WTC11 (cell line): ENCODE measurements at regions not wholly inside any gene's neighbourhood (a gene's known extent, or its start where the extent isn't known, plus 50 kb on each side); places are given as distances from the start of the nearest gene placed in this dataset.

Experiments
- CREM ChIP-seq: sonication (generic); formaldehyde crosslinking; IDR thresholded peaks from 2 replicates; pipeline ENCODE4 v1.8.1; 2022; ENCODE audit warnings: mild to moderate bottlenecking, missing genetic modification reagents, moderate library complexity
- ELF4 ChIP-seq: sonication (generic); formaldehyde crosslinking; IDR thresholded peaks from 2 replicates; pipeline ENCODE4 v1.8.1; 2022; ENCODE audit warnings: low read depth, mild to moderate bottlenecking, moderate library complexity, missing genetic modification reagents
- ETV6 ChIP-seq: sonication (generic); formaldehyde crosslinking; IDR thresholded peaks from 2 replicates; pipeline ENCODE4 v1.8.1; 2022; ENCODE audit warnings: mild to moderate bottlenecking, missing genetic modification reagents
- JUN ChIP-seq: sonication (generic); formaldehyde crosslinking; IDR thresholded peaks from 2 replicates; pipeline ENCODE4 v1.8.0; 2023; ENCODE audit warnings: mild to moderate bottlenecking, missing genetic modification reagents
- TCF7 ChIP-seq: sonication (generic); formaldehyde crosslinking; IDR thresholded peaks from 2 replicates; pipeline ENCODE4 v1.8.0; 2022; ENCODE audit warnings: mild to moderate bottlenecking, low read depth, missing genetic modification reagents, moderate library complexity
- ZBTB21 ChIP-seq: sonication (generic); formaldehyde crosslinking; IDR thresholded peaks from 2 replicates; pipeline ENCODE4 v1.8.1; 2023; ENCODE audit warnings: mild to moderate bottlenecking, missing genetic modification reagents, borderline replicate concordance
- TF ChIP-seq, protein P1 (sequence below): fragments of 200-600 bp; IDR thresholded peaks from 2 replicates; pipeline ENCODE4 v1.8.0; 2022; ENCODE audit warnings: antibody characterized with exemption
- TF ChIP-seq, protein P2 (sequence below): fragments of 250-450 bp; sonication (Bioruptor Pico); IDR thresholded peaks from 2 replicates; pipeline ENCODE4 v1.8.0; 2021; ENCODE audit warnings: mild to moderate bottlenecking
- TF ChIP-seq, protein P3 (sequence below): sonication (generic); formaldehyde crosslinking; IDR thresholded peaks from 2 replicates; pipeline ENCODE4 v1.8.1; 2023; ENCODE audit warnings: mild to moderate bottlenecking, moderate library complexity, missing genetic modification reagents

DNA sequence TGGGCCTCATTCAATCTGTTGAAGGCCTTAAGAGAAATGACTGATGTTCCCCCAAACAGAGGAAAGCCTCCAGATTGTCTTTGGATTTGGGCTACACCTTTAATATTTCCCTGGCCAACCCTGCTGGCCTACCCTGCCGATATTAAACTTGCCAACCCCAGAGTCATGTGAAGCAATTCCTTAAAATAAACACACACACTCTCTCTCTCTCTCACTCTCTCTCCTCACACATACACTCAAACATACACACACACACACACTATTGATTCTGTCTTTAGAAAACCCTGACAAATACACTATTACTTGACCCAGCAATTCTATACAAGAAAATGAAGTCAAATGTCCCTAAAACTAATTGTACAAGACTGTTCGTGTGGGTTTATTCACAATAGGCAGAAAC is 109.9 kb upstream of the ST8SIA2 start:
- TF ChIP-seq, protein P1, sequence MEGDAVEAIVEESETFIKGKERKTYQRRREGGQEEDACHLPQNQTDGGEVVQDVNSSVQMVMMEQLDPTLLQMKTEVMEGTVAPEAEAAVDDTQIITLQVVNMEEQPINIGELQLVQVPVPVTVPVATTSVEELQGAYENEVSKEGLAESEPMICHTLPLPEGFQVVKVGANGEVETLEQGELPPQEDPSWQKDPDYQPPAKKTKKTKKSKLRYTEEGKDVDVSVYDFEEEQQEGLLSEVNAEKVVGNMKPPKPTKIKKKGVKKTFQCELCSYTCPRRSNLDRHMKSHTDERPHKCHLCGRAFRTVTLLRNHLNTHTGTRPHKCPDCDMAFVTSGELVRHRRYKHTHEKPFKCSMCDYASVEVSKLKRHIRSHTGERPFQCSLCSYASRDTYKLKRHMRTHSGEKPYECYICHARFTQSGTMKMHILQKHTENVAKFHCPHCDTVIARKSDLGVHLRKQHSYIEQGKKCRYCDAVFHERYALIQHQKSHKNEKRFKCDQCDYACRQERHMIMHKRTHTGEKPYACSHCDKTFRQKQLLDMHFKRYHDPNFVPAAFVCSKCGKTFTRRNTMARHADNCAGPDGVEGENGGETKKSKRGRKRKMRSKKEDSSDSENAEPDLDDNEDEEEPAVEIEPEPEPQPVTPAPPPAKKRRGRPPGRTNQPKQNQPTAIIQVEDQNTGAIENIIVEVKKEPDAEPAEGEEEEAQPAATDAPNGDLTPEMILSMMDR = no peak
- TF ChIP-seq ETV6 = no peak
- TF ChIP-seq, protein P2, sequence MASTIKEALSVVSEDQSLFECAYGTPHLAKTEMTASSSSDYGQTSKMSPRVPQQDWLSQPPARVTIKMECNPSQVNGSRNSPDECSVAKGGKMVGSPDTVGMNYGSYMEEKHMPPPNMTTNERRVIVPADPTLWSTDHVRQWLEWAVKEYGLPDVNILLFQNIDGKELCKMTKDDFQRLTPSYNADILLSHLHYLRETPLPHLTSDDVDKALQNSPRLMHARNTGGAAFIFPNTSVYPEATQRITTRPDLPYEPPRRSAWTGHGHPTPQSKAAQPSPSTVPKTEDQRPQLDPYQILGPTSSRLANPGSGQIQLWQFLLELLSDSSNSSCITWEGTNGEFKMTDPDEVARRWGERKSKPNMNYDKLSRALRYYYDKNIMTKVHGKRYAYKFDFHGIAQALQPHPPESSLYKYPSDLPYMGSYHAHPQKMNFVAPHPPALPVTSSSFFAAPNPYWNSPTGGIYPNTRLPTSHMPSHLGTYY (CRISPR knock-in tag) = no peak
- TF ChIP-seq ZBTB21 (CRISPR knock-in tag) = no peak
- TF ChIP-seq CREM = no peak
- no peak for TF ChIP-seq TCF7
- no peak for TF ChIP-seq JUN (CRISPR knock-in tag)
- TF ChIP-seq, protein P3, sequence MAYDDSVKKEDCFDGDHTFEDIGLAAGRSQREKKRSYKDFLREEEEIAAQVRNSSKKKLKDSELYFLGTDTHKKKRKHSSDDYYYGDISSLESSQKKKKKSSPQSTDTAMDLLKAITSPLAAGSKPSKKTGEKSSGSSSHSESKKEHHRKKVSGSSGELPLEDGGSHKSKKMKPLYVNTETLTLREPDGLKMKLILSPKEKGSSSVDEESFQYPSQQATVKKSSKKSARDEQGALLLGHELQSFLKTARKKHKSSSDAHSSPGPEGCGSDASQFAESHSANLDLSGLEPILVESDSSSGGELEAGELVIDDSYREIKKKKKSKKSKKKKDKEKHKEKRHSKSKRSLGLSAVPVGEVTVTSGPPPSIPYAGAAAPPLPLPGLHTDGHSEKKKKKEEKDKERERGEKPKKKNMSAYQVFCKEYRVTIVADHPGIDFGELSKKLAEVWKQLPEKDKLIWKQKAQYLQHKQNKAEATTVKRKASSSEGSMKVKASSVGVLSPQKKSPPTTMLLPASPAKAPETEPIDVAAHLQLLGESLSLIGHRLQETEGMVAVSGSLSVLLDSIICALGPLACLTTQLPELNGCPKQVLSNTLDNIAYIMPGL (CRISPR knock-in tag) = no peak
- no peak for TF ChIP-seq ELF4
